Memory B cell (primary cell): ENCODE measurements at regions not wholly inside any gene's neighbourhood (a gene's known extent, or its start where the extent isn't known, plus 50 kb on each side); places are given as distances from the start of the nearest gene placed in this dataset.

Source experiments
- ATAC-seq: fragments of 150-1000 bp; cut with Tn5 transposase; 2 replicates; pipeline ENCODE4 v1.10.0; 2021; ENCODE audit warnings: low read depth, mild to moderate bottlenecking, moderate library complexity
- DNase-seq, 2 donors: peaks; one replicate each; pipeline ENCODE4 v3.0.0; 2022; ENCODE audit warnings: low spot score in 2 of 2
- H3K27ac Mint-ChIP-seq: one replicate; pipeline ENCODE4 v1.8.0; 2022; ENCODE audit warnings: mild to moderate bottlenecking, moderate library complexity, mixed read lengths
- H3K27me3 Mint-ChIP-seq: one replicate; pipeline ENCODE4 v1.8.0; 2022; ENCODE audit warnings: mixed read lengths
- H3K36me3 Mint-ChIP-seq: one replicate; pipeline ENCODE4 v1.8.0; 2022; ENCODE audit warnings: mild to moderate bottlenecking, mixed read lengths
- H3K4me1 Mint-ChIP-seq: one replicate; pipeline ENCODE4 v1.8.0; 2022; ENCODE audit warnings: mixed read lengths
- H3K4me3 Mint-ChIP-seq: one replicate; pipeline ENCODE4 v1.8.0; 2022; ENCODE audit warnings: mild to moderate bottlenecking, moderate library complexity, mixed read lengths
- H3K9me3 Mint-ChIP-seq: one replicate; pipeline ENCODE4 v1.8.0; 2022; ENCODE audit warnings: mixed read lengths

GRCh38 chr1:5576673-5577065 lies 415.6 kb downstream of the NPHP4 start:
- Mint-ChIP-seq H3K4me3 (no peak overlapping the region), H3K27ac (no peak overlapping the region), H3K4me1 (no peaks in the 10 kb centered on the region), H3K9me3 (no peaks in the 10 kb centered on the region), H3K27me3 (peaks cover 14% of the 10 kb centered on the region), H3K36me3 (no peaks in the 10 kb centered on the region)
- ATAC-seq (no peak), DNase-seq (no peak)

GRCh38 chr1:5576011-5576672 lies 416.1 kb downstream of the NPHP4 start:
- H3K27me3 Mint-ChIP-seq = peaks cover 13% of the 10 kb centered on the region
- no peak overlapping the region for H3K27ac Mint-ChIP-seq
- H3K9me3 Mint-ChIP-seq = peaks cover under 1% of the 10 kb centered on the region

DNA sequence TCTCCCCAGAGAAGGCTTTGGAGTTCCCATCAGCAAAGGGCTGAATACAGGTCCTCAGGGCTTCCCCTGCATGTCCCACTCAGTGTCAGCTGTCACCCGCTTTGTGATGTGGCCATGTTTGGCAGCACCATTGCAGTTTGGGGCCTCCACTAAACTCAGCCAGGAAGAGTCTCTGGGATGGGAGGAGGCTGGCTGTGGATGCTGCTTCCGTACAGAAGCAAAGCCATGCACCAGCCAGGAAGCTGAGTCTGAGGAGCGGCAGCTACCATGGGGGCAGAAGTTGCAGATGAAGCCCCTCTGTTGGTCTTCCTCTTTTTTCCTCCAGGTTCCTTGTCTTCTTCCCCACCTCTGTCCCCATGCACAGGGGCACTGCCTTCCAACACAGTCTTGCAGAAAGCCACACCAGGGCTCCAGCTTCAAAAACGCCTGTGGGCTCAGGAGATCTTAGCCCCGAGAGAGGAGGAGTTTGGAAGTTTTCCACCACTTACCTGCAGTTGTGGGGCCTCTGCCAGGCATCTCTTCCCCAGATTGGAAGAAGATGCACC lies 416.8 kb downstream of the NPHP4 start:
- no peaks in the 10 kb centered on the region for H3K36me3 Mint-ChIP-seq
- H3K4me1 Mint-ChIP-seq = no peaks in the 10 kb centered on the region
- H3K4me3 Mint-ChIP-seq = no peak overlapping the region
- peaks cover 3% of the 10 kb centered on the region for H3K9me3 Mint-ChIP-seq
- no peak for ATAC-seq
- DNase-seq = no peak
- H3K27me3 Mint-ChIP-seq = peaks cover 11% of the 10 kb centered on the region
- no peak overlapping the region for H3K27ac Mint-ChIP-seq

More at GRCh38 chr1:5576011-5576672, 416.1 kb downstream of the NPHP4 start:
- no peaks in the 10 kb centered on the region for H3K36me3 Mint-ChIP-seq
- H3K4me3 Mint-ChIP-seq = no peak overlapping the region
- ATAC-seq = no peak
- no peaks in the 10 kb centered on the region for H3K4me1 Mint-ChIP-seq
- DNase-seq = no peak

DNA sequence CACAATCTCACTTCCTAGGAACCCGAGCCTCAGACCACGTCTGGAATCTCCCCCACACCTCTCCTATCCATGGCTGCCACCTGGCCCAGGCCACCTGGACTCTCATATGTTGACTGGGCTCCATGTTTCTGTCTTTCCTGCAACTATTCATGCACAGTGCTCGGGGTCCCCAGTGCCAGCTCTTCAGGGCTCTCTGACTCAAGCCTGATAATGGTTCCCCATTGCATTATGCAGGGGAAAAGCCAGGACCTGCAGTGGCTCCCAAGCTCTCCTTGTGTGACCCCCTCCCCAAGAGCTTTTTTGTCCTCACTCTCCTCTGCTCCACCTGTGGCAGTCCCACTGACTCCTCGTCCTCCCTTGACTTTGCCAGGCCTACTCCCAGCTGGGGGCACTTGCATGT lies 417.6 kb downstream of the NPHP4 start:
- Mint-ChIP-seq H3K4me3 (no peak overlapping the region), H3K9me3 (peaks cover 6% of the 10 kb centered on the region), H3K27me3 (peaks cover 11% of the 10 kb centered on the region), H3K36me3 (no peaks in the 10 kb centered on the region), H3K4me1 (no peaks in the 10 kb centered on the region), H3K27ac (no peak overlapping the region)
- no peak for ATAC-seq
- DNase-seq = no peak

DNA sequence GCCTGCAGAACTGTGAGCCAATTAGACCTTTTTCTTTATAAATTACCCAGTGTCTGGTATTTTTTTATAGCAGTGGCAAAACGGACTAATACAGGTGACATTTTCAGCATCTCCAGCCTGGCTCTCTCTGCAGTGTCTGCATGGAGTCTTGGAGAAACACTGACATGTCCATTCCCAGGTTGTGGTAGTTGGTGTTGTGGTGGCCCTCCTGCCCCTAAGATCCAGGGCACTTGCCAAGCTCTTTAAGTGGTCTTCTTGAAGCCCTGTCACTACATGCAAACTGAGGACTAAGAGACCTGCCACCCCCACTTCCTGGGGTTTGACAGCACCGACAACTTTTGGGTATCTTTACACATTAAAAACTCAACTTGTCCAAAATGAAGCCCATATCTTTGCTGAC lies 419.4 kb downstream of the NPHP4 start:
- Mint-ChIP-seq H3K4me3 (no peak overlapping the region), H3K27me3 (peaks cover 6% of the 10 kb centered on the region), H3K27ac (no peak overlapping the region), H3K9me3 (peaks cover 9% of the 10 kb centered on the region), H3K4me1 (no peaks in the 10 kb centered on the region), H3K36me3 (no peaks in the 10 kb centered on the region)
- ATAC-seq = no peak
- DNase-seq = no peak

DNA sequence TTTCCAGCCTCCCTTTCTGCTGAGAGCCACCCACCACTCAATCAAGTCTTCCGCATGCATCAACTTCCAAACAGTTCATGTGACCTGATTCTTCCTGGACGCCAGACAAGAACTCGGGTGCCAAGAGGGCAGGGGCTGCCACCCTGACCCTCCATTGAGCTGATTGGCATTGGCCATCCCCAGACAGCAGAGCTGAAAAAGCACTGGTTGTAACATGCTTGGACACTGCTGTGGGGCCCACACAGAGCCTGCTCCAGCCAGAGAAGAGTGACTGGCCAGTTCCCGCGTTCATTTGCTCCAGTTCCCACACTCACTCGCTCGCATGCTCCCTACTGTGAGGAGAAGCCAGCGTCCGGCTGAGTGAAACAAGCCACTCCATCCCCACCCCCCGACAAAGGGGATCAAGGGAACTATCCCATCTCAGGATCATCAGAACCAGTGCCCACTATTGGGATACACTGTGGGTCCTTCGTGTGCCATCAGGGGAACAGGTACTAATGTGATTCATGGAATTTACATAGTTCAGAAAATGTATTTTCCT lies 420.3 kb downstream of the NPHP4 start:
- Mint-ChIP-seq H3K36me3 (no peaks in the 10 kb centered on the region), H3K4me3 (no peak overlapping the region), H3K9me3 (peaks cover 9% of the 10 kb centered on the region), H3K27me3 (peaks cover 6% of the 10 kb centered on the region), H3K4me1 (no peaks in the 10 kb centered on the region), H3K27ac (no peak overlapping the region)
- no peak for DNase-seq
- no peak for ATAC-seq

DNA sequence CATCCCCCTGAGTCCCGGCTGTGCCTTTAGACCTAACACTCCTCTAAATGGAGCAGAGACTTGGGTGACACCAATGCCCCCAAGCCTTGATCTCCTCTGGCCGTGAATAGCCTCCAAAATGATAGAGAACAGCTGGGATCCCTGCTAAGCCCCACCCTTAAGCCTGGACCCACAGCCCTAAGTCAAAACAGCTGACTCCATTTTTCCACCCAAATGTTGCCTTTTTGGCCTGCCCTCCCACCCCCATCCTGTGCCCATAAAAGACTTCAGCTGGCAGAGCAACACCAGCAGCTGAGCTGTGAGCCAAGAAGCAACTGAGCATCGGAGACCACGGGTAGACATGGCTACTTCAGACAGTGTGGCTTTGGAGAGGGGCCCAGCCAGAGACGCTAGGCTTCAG lies 420.8 kb downstream of the NPHP4 start:
- H3K27ac Mint-ChIP-seq = no peak overlapping the region
- H3K36me3 Mint-ChIP-seq = no peaks in the 10 kb centered on the region
- peaks cover 9% of the 10 kb centered on the region for H3K9me3 Mint-ChIP-seq
- no peak overlapping the region for H3K4me3 Mint-ChIP-seq
- H3K27me3 Mint-ChIP-seq = peaks cover 6% of the 10 kb centered on the region
- no peak for DNase-seq
- no peaks in the 10 kb centered on the region for H3K4me1 Mint-ChIP-seq
- ATAC-seq = no peak

- DNase-seq = no peak
- Mint-ChIP-seq H3K36me3 (no peaks in the 10 kb centered on the region), H3K4me1 (no peaks in the 10 kb centered on the region), H3K9me3 (peaks cover 9% of the 10 kb centered on the region), H3K4me3 (no peak overlapping the region), H3K27ac (no peak overlapping the region), H3K27me3 (peaks cover 6% of the 10 kb centered on the region)
- ATAC-seq = no peak
Measured at GRCh38 chr1:5570931-5571330, 421.3 kb downstream of the NPHP4 start.

DNA sequence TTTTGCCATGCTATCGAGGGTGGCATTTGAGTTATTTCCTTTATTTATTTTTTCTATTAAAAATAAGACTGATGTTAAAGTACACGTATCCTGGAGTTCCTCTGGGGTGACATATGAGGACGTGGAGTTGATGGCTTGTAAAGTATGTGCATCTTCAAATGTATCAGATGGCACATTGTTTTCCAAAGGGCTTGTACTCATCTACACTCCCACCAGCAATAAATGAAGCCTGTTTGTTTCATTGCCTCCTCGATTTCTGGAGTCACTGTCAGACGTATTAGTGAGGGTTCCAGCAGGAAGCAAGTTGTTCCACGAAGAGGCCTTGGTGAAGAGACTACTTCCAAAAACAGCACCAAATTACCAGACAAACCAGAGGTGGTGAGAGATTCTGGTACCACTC lies 423.9 kb downstream of the NPHP4 start:
- Mint-ChIP-seq H3K36me3 (no peaks in the 10 kb centered on the region), H3K4me3 (no peak overlapping the region), H3K9me3 (peaks cover 9% of the 10 kb centered on the region), H3K27ac (no peak overlapping the region), H3K27me3 (no peaks in the 10 kb centered on the region), H3K4me1 (no peaks in the 10 kb centered on the region)
- ATAC-seq = no peak
- no peak for DNase-seq

- no peak for ATAC-seq
- no peak for DNase-seq
- H3K36me3 Mint-ChIP-seq = no peaks in the 10 kb centered on the region
Measured at GRCh38 chr1:5567839-5568238, 424.4 kb downstream of the NPHP4 start.

DNA sequence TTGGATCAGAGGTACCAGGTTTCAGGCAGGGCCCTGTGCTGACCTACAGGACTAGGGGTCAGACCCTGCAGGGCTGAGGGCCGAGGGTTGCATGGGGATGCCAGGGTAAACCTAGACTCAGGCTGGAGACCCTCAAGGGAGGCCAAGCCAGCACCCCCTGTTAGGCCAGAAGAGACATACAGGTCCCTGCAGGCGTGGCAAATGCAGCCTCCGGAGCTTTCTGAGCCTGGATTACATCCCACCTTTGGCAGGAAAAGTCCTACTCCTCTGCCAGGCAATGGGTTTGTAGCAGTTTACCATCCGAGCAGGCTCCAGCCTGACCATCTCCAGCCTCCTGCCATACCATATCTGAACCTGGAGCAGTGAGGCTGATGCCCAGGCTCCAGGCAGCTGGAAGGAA lies 425.3 kb downstream of the NPHP4 start:
- Mint-ChIP-seq H3K27me3 (no peaks in the 10 kb centered on the region), H3K9me3 (peaks cover 9% of the 10 kb centered on the region), H3K4me3 (no peak overlapping the region), H3K4me1 (no peaks in the 10 kb centered on the region), H3K27ac (no peak overlapping the region), H3K36me3 (no peaks in the 10 kb centered on the region)
- ATAC-seq (no peak), DNase-seq (no peak)

More at GRCh38 chr1:5567839-5568238, 424.4 kb downstream of the NPHP4 start:
- H3K4me1 Mint-ChIP-seq = no peaks in the 10 kb centered on the region
- H3K9me3 Mint-ChIP-seq = peaks cover 9% of the 10 kb centered on the region
- no peak overlapping the region for H3K4me3 Mint-ChIP-seq
- H3K27ac Mint-ChIP-seq = no peak overlapping the region
- H3K27me3 Mint-ChIP-seq = no peaks in the 10 kb centered on the region

DNA sequence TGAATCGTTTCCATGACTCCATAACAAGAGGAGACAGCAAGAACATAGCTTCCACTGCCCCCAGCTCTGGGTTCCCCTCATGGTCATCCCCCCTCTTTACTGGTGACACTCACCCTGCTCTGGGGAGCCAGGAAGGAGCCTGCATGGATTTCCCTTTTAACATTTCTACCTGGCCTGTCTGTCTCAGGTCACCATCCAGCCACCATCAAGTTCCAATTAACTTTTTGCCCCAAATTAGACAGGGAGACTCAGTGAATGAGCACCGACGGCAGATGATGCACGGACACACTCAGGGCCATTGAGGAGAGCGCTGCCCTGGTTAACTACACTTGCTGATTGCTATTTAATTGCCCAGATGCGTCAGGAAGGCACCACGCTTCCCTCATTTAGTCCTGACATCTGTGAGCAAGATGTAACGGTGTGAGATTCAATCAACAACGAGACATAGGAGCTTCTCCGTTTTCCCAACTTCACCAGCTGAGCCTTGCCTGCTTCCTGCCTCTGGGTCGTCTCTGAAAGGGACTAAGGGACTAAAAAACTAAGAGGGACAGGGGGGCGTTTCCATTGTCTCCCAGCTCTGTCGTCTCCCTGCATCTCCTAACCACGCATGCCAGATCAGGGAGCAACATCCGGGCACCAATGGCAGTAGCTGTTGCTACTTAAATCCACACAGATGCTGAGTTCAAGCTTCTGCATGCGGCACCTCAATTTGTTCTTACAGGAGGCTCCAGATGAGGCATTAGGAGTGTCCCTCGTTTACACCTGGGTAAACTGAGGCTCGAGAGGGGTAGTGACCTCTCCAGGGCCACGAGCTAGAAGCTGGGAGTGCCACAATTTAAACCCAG lies 426.7 kb downstream of the NPHP4 start:
- Mint-ChIP-seq H3K9me3 (peaks cover 7% of the 10 kb centered on the region), H3K36me3 (no peaks in the 10 kb centered on the region), H3K4me1 (no peaks in the 10 kb centered on the region), H3K27ac (no peak overlapping the region), H3K4me3 (no peak overlapping the region), H3K27me3 (no peaks in the 10 kb centered on the region)
- ATAC-seq (no peak), DNase-seq (no peak)

- Mint-ChIP-seq H3K27ac (no peak overlapping the region), H3K36me3 (no peaks in the 10 kb centered on the region), H3K9me3 (peaks cover 5% of the 10 kb centered on the region), H3K4me3 (no peak overlapping the region), H3K27me3 (no peaks in the 10 kb centered on the region), H3K4me1 (no peaks in the 10 kb centered on the region)
- ATAC-seq = no peak
- DNase-seq = no peak
Measured at GRCh38 chr1:5564578-5565257, 427.5 kb downstream of the NPHP4 start.
